ENCODE measurements at regions not wholly inside any gene's neighbourhood (a gene's known extent, or its start where the extent isn't known, plus 50 kb on each side); places are given as distances from the start of the nearest gene placed in this dataset.
A peak's percentile ranks its signal among the peaks of the same experiment; 100 is the strongest.

GRCh38 chr21:17738176-17738953, 80.8 kb downstream of the C21orf91 start:
- Mint-ChIP-seq H3K4me1 (ENCODE audit: low read depth, unreplicated experiment) (peaks cover 20% of the 10 kb centered on the region), H3K27me3 (ENCODE audit: insufficient read depth, unreplicated experiment) (no peaks in the 10 kb centered on the region), H3K4me3 (ENCODE audit: unreplicated experiment) (no peak overlapping the region), H3K36me3 (ENCODE audit: insufficient read depth, unreplicated experiment) (peaks cover 9% of the 10 kb centered on the region), H3K27ac (ENCODE audit: unreplicated experiment) (no peak overlapping the region), H3K9me3 (ENCODE audit: unreplicated experiment) (peaks cover 18% of the 10 kb centered on the region)
- ChIA-PET POLR2A (no interaction called here), CTCF (no interaction called here)
- DNase-seq = no peak
- H3K4me3 ChIP-seq (ENCODE audit: low read depth, low read length) = no peak overlapping the region
- no peaks in the 10 kb centered on the region for H3K36me3 ChIP-seq (ENCODE audit: control insufficient read depth, insufficient read depth, low read length)
- no peaks in the 10 kb centered on the region for H3K27me3 ChIP-seq (replicated peaks; ENCODE audit: control insufficient read depth, insufficient read depth, low read length)
- no TSS peak for BruUV-seq (replicated peaks)
- TF ChIP-seq, protein P1, sequence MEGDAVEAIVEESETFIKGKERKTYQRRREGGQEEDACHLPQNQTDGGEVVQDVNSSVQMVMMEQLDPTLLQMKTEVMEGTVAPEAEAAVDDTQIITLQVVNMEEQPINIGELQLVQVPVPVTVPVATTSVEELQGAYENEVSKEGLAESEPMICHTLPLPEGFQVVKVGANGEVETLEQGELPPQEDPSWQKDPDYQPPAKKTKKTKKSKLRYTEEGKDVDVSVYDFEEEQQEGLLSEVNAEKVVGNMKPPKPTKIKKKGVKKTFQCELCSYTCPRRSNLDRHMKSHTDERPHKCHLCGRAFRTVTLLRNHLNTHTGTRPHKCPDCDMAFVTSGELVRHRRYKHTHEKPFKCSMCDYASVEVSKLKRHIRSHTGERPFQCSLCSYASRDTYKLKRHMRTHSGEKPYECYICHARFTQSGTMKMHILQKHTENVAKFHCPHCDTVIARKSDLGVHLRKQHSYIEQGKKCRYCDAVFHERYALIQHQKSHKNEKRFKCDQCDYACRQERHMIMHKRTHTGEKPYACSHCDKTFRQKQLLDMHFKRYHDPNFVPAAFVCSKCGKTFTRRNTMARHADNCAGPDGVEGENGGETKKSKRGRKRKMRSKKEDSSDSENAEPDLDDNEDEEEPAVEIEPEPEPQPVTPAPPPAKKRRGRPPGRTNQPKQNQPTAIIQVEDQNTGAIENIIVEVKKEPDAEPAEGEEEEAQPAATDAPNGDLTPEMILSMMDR (IDR thresholded peaks at IDR 0.05; ENCODE audit: insufficient read depth in 1 of 2, low read depth in 1 of 2, low read length in 1 of 2, severe bottlenecking in 1 of 2, unreplicated experiment in 1 of 2) = no peak
- no peaks in the 10 kb centered on the region for H3K9me3 ChIP-seq
- intact Hi-C loops (cut with micrococcal nuclease; ENCODE audit: unreplicated experiment) = no loop called here
- H3K4me1 ChIP-seq = peaks cover 26% of the 10 kb centered on the region

DNA sequence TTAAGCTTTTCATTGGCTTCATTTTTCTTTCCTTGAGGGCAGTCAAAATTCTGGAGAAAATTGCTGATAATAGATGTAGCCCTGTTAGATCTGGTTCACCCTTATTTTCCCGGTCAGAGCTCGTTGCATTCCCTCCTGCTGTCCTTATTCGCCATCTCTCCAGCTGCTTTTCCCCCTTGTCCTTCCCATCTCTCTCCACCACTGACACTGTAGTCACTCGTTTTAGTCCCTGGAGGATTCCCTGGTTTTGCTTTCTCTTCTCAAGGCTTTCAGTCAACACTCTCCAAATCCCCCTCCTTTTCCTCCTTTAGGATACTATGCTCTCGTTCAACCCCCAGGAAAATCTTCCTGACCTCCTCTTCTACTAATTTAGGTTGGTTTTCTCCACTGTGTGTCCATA, 83.1 kb downstream of the C21orf91 start:
- no TSS peak for BruUV-seq (replicated peaks)
- intact Hi-C loops (cut with micrococcal nuclease; ENCODE audit: unreplicated experiment) = no loop called here
- POLR2A ChIA-PET = no interaction called here
- Mint-ChIP-seq H3K27ac (ENCODE audit: unreplicated experiment) (no peak overlapping the region), H3K4me3 (ENCODE audit: unreplicated experiment) (no peak overlapping the region), H3K9me3 (ENCODE audit: unreplicated experiment) (peaks cover 18% of the 10 kb centered on the region), H3K27me3 (ENCODE audit: insufficient read depth, unreplicated experiment) (no peaks in the 10 kb centered on the region), H3K4me1 (ENCODE audit: low read depth, unreplicated experiment) (peaks cover 5% of the 10 kb centered on the region), H3K36me3 (ENCODE audit: insufficient read depth, unreplicated experiment) (no peaks in the 10 kb centered on the region)
- Histone ChIP-seq H3K36me3 (ENCODE audit: control insufficient read depth, insufficient read depth, low read length) (no peaks in the 10 kb centered on the region), H3K4me1 (peaks cover 3% of the 10 kb centered on the region; the same call in 1 of the 2 replicates), H3K9me3 (no peaks in the 10 kb centered on the region), H3K4me3 (ENCODE audit: low read depth, low read length) (no peak overlapping the region), H3K27me3 (replicated peaks; ENCODE audit: control insufficient read depth, insufficient read depth, low read length) (no peaks in the 10 kb centered on the region)
- TF ChIP-seq, protein P1 (IDR thresholded peaks at IDR 0.05; ENCODE audit: insufficient read depth in 1 of 2, low read depth in 1 of 2, low read length in 1 of 2, severe bottlenecking in 1 of 2, unreplicated experiment in 1 of 2) = no peak
- CTCF ChIA-PET = no interaction called here
- no peak for DNase-seq

DNA sequence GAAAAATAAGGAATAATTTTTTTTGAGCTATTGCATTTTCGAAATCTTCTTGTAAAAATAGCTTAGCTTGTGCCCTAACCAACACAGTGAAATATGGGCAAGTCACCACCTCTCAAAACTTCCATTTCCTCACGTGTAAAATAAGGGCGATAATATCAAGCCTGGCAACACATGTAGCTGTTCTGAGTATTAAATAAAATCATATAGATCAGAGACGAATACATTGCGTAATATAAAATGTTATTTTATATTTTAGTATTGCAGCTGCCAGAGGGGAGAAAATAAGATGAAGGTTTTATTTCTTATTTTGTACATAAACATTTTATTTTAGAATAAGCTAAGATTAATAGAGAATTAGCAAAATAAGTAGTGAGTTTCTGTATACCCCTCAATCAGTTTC, 85.9 kb downstream of the C21orf91 start:
- H3K9me3 Mint-ChIP-seq (ENCODE audit: unreplicated experiment) = peaks cover 18% of the 10 kb centered on the region
- H3K4me1 Mint-ChIP-seq (ENCODE audit: low read depth, unreplicated experiment) = no peaks in the 10 kb centered on the region
- TF ChIP-seq, protein P1 (IDR thresholded peaks at IDR 0.05; ENCODE audit: insufficient read depth in 1 of 2, low read depth in 1 of 2, low read length in 1 of 2, severe bottlenecking in 1 of 2, unreplicated experiment in 1 of 2) = no peak
- Histone ChIP-seq H3K36me3 (ENCODE audit: control insufficient read depth, insufficient read depth, low read length) (no peaks in the 10 kb centered on the region), H3K27me3 (replicated peaks; ENCODE audit: control insufficient read depth, insufficient read depth, low read length) (no peaks in the 10 kb centered on the region), H3K4me1 (peaks cover 3% of the 10 kb centered on the region; the same call in 1 of the 2 replicates), H3K4me3 (ENCODE audit: low read depth, low read length) (no peak overlapping the region), H3K9me3 (no peaks in the 10 kb centered on the region)
- ChIA-PET CTCF (no interaction called here), POLR2A (no interaction called here)
- H3K4me3 Mint-ChIP-seq (ENCODE audit: unreplicated experiment) = no peak overlapping the region
- no peaks in the 10 kb centered on the region for H3K36me3 Mint-ChIP-seq (ENCODE audit: insufficient read depth, unreplicated experiment)
- intact Hi-C loops (cut with micrococcal nuclease; ENCODE audit: unreplicated experiment) = no loop called here
- no peak for DNase-seq
- H3K27ac Mint-ChIP-seq (ENCODE audit: unreplicated experiment) = peak overlapping the region; percentile 23
- H3K27me3 Mint-ChIP-seq (ENCODE audit: insufficient read depth, unreplicated experiment) = no peaks in the 10 kb centered on the region
- no TSS peak for BruUV-seq (replicated peaks)
